NCI-H1694 treated with DMSO at 0.1 percent for 48 hours (cell line): ENCODE measurements at regions not wholly inside any gene's neighbourhood (a gene's known extent, or its start where the extent isn't known, plus 50 kb on each side); places are given as distances from the start of the nearest gene placed in this dataset.

Experiments used
- DNase-seq: peaks from one replicate; lab custom pipeline; 2025; lab: John Stamatoyannopoulos, UW

DNA sequence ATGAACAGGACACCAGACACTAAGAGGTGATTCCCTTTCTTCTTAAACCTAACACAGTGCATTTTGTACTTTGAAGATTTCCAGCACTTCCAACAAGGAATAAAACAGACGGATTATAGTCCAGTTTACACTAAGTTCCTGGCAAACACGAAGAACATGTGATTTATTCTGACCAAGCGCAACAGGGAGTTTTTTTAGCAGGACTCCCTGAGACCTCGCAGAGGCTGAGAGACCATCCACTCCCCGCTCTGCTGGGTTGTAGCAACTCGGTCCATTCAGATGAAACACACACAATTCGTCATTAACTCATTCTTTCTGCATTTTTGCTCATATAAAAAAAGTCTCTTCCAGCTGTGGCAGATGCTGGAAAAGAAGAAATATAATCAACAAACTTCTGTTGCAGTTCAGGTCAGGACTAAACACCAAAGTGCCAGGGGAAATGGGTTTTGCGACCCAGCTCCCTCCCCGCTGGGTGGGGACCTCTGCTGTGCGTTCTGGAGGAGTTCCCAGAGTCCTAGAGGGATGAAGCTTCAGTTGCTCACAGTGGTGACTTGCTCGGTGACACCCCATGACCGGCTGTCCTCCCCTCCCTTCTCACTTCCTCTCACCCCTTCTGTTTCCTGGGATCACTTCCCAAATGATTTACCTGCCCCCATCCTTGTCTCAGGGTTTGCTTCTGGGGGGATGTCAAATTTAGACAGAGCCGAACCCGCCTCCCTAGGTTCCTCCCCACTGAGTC, 52.5 kb downstream of the KCNF1 start:
- no peak for DNase-seq

DNA sequence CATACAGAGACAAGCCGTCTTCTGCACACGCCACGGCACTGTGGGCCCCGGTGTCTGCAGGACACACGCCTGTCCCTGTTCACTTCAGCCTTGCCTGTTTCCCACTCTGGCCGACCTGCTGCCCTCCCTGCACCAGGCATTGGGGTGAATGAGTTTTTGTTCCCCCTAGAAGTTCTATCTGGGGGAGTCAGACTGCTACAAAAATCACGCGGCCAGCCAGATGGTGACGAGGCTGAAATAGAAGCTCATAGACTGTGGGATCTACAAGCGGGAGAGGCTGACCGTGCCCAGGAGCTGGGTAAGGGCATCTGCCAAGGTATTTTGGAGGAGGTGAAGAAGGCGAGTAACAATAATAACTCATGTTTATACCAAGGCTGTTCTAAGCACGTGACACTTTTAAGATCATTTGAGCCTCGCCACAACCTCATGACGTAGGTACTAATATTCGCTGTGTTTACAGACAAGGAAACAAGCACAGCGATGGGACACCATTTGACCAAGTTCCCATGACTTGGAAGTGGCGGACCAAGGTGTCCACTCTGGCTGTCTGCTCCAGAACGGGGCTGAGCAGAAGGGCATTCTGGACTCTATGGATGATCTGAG, 53.6 kb downstream of the KCNF1 start:
- no peak for DNase-seq

DNA sequence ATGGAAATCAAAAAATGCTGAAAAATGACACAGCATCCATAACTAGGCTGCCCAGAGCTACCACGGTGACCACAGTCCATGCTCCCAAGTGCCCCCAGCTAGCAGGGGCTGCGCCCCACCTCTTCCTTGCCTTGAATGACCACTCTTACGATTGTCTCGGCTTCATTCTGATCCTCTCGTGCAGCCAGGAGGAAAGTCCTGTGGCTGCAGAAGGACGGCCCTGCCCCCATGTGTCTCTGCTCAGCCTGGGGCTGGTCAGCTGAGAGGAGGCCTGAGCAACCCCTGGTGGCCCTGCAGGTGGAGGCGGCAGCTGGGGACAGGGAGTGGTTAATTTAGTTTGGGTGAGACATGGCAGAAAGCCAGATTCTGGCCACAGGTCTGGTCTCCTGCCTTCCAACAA, 54.3 kb downstream of the KCNF1 start:
- DNase-seq, result no peak

DNA sequence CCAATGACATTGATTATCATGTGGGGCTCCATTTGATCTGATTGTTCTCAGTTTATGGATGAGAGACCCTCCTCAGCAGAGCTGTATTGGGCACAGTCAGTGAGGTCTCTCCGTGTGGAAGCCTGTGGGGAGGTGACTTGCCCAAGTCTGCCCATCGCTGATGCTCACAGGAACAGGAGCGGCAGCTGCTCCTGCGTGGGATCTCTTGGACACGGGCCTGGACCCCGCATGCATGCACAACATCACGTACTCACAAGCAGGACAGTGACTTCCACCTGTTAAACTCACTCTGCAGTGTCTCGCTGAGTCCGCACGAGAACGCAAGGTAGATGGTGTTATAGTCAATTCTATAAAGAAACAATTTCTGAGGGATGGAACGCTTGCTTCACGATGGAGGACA, 55.0 kb downstream of the KCNF1 start:
- no peak for DNase-seq

DNA sequence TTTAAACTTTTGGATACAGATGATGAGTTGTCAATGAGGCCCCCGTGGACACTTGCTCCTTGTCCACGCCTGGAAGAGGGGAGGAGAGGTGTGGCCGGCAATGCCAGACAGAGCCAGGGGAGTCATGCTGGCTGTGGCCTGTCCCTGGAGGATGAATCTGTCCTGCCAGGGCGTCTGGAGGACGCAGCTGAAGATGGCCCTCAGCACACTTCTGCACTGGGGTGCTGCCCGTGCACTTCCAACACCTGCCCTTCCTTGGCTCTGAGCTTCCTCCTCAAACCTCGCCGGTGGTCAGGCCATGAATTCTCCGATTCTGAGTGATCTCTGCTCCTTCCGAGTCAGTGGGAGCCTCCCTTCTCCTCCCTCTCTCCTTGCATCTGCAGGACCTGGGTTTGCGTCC, 56.4 kb downstream of the KCNF1 start:
- no peak for DNase-seq

DNA sequence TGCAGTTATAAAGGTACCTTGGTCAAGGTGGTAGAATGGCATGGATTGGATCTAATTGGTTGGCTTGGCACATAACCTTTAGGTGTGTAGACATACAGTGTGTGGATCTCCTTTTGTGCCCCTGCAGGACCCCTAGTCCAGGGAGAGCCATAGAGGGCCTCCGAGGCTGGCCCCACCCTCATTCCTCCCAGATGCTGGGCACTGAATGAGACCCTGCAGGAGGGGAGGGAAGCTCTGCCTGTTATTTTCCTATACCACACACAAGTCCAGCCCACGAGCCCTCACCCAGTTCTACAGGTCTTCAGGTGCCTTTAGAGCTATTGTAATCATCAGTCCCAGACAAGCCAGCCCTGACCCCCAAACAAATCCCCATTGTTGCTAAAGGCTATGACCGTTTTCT, 58.9 kb downstream of the KCNF1 start:
- no peak for DNase-seq

DNA sequence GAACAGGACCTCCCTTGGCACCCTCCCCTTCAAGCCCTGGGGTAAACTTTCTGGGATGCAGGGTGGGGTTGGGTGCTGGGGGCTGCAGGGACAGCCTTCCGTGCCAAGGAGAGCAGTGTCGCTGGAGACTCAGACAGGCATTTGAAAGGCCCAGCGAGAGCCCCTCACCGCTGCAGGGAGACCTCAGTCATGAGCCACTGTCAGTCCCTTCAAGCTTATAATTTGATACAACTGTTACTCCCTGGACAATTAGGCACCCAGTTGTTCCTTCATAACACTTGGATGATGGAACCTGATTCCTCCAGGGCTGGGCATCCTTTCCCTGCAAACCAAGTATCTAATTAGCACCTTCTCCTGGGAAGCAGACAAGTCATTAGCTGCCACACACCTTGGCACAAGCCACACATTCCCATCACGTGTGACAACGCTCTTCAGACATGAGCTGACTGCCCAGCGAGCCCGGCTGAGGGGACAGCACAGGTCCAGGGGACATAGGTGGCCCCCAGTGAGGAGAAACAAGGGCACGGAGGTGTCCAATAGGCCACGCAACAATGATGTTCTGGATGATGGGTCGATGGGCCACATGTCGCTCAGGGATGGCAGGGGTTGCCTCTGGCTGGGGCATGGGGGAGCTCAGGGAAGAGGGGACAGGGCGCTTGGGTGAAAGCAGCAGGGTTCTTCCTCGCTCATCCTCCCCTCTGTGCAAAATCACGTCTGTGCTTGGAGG, 59.6 kb downstream of the KCNF1 start:
- no peak for DNase-seq

DNA sequence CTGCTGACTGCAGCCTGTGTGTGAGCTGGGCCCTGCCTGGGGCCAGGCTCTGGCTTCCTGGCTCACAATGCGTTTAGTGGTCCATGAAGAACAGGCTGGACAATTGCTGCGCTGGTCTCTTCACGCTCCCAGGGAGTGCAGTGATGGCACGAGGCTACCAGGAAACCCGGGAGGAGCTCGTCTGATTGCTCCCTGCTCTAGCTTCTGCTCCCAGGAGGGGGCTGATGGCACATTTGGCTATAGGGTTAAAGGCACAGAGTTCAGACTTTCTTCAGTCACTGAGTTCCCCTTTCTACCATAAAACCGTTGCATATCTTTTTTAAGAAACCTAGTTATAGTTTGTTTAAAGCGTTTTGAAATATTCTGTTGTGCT, 60.1 kb downstream of the KCNF1 start:
- DNase-seq, result no peak

DNA sequence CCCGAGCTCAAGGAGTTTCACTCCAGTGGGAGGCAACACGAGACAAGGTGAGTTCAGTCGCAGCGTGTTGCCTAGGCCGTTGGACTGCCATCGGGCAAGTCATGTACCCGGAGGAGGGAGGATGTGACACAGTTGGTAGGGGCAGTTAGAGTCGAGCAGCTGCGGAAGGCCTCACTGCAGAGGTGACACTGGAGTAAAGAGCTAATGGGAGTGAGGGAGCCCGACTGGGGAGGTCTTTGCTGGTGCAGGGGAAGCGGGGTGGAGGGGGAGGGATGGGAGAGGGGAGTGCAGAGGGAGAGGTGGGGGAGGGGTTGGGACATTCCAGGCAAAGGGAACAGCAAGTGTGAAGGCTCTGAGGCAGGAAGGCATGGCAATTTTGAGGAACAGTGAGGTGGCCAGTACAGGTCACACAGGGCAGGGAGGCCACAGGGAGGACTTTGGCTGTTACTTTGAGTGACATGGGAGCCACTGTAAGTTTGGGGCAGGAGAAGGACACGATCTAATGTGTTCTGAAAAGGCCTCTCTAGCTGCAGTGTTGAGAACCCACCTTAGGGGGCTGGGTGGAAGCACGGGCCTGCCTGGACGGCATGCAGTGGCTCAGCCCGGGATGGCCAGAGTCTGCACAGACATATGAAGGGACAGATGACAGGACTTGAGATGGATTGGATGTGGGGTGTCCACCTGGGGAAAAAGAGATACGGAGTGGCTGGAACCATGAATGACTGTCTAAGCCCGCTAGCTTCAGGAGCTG, 61.1 kb downstream of the KCNF1 start:
- no peak for DNase-seq

DNA sequence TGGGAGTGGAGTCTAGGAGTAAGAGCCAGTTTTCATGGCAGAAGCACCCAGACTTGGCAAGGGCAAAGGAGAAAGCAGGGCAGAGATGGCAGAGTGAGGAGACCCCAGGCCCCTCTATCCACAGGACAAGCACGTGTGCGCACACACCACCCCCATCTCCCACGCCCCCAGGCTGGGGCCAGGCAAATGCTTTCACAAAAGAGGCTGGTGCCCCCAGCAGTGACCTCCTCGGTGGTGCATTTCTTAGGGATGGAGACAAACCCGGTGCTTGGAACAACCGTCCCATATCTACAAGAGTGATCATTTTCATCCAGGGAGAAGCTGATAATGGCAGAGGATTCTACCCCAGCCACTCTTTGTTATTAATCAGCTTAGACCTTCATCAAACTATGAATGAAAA, 62.0 kb downstream of the KCNF1 start:
- DNase-seq, result no peak

DNA sequence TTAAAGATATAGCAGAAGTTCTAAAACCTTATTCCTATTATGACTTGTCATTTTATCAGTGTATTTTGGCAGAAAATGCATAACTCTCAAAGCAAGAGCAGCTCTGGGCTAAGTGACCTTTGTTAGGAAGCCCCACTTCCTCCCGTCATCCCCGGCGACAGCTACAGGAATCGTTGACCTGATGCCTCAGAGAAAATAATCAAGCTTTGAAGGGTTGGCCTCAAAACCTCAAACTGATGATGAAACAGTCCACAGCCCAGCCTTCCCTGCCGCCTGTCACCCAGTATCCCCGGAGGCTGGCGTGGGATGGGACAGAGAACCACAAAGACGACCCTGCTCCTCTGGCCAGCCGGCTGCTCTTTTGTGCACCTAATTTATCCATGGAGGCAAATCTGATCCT, 65.3 kb downstream of the KCNF1 start:
- DNase-seq, result no peak

DNA sequence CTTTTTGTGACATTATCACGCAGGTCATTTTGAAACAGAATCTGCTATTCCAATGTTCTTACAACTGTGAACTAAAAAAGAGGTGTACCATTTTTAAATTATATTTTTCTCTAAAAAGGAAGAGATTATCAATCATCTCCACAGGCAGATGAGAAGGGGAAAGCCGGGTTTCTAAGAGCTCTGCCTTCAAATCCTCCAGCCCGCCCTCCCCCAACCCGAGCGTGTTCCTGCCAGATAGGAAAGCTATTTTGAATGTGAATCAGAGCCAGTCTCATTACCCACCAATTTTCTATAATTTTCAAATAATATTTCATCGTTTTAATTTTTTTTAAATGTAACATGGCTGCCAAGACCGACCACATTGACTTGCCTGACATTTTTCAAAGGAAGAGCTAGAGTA, 65.9 kb downstream of the KCNF1 start:
- DNase-seq, result no peak

DNA sequence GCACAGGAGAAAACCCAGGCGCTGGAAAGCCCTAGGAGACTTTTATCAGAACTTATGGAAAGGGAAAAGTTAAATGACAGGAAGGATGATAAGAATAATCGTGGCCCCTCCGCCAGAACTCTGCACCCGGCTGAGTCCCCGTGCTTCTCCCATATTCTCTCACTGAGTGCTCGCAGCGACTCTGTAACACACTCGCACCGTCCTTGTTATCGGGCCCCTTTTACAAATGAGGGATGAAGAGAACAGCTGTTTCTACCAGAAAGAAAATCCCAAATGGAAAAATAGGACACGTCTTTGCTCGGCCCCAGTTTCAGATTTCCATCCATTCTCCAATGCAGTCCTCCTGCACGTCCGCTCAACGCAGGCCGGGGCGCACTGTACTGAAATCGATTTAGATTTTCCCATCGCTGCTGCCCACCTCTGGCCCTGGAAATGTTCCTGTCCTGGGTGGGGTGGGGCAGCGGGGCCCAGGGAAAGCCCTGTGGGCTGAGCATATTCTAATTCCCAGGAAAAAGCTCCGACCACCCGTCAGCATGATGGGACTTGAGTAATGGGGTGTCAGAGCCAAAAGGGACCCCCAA, 66.4 kb downstream of the KCNF1 start:
- DNase-seq, result no peak

DNA sequence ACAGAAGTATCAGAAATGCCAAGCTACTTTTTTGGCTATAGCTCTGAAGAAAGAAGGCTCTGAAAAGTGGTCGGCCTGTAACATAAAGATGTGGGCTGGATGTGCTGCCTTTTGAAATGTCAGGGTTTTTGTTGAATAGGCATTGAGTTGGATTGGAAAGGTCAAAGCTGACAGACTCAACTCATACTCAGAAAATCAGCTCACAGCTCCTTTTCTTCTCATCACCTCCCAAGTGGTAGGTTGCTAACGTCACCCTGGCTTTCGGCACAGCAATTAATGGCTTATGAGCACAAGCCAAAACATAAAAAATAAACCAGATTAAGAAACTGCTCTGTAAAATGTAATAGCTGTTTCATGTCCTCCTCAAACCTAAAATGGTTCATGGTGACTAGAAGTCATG, 68.3 kb downstream of the KCNF1 start:
- no peak for DNase-seq

DNA sequence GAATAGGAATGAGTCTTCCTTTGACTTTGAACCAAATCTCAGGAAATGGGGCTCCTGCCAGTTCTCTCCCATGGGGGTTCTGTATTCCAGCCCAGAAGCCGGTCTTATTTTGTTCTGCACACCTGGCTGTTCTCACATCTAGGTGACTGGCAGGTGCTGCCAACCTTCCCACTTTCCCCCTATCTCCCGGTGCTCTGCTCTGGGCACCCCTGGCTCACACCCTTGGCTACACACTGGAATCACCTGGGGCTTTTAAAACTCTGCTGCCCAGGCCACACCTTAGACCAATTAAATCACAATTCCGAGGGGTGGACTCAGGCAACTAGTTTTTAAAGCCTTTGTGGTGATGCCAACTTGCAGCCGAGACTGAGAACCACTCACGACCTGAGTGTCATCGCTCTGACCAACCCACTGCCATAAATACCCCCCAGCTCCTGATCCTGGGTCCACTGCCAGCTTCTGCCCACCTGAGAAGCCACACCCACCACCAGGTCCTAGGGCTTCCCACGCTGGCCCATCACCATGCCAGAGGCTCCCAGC, 69.2 kb downstream of the KCNF1 start:
- DNase-seq, result no peak

DNA sequence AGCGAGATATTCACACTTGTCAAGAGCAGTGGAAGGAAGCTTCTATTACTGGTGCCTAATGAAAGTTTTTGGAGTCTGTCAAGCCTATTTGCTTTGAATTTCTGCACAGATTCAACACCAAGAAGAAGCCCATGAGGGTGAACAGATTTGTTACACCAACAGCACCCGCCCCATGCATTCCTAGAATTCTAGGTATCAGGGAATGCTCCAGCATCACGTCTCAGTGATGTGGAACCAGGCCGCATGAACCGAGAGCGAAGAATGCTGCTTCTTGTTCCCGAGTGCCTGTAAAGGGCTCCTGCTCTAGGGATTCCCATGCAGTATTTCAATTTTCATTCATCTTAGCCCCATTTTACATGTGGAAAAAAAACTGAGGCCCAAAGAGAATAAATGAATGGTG, 69.7 kb downstream of the KCNF1 start:
- DNase-seq, result no peak

DNA sequence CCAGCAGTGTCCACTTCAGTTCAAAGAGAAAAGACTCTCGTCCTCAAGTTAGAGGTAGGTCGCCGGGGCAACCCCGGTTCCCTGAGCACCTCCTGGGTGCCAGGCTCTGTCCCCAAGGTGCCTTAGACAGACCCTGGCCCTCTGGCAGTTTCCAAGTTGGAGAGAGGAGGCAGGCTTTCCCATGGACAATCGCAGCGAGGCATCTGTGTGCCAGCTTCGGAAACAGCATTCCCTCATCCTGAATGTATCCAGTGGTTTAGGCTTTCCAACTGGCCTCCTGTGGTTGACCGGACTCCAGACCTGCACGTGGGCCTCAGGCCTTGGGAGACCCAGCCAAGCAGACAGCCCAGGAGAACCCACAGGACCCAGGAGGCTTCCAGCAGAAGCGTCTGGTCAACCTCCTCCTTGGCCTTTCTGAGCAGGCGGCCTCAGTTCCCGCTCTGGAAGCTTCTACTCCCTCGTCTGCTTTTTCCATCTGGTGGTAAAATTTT, 70.3 kb downstream of the KCNF1 start:
- DNase-seq, result no peak

DNA sequence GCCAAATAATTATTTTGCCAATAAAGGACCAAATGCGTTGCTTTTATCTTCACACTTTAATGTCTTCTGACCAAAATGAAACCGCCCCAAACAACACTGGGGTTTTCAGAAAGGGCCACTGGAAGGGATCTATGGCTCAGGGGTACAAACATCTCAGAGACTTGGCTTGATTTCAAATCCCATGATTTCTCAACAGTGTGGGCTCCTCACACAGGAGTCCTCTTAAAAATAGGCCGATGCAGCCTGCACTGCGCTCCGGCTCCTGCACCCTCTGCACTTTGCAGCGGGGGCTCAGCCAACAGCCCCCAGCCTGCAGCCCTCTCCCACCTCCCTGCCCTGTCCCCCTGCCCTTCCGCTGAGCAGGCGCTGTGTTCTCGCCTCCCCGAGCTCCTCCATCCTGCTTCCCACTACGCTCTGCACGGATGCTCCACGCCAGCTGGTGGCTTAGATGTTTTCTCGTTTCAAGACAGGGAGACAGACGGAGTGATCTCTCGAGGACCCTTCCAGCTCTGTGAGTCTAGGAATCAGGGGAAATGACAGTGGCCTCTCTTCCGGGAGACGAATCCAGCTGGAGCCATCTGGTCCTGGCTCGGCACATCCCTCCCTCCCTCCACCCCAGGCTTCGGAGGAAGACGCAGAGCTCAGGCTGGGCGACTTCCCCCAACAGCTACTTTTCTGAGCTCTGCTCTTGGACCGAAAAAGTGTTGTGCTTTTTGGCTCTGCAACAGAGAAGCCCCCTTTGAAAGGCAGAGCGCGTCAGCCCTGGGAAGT, 71.4 kb downstream of the KCNF1 start:
- peak; percentile 98 for DNase-seq

DNA sequence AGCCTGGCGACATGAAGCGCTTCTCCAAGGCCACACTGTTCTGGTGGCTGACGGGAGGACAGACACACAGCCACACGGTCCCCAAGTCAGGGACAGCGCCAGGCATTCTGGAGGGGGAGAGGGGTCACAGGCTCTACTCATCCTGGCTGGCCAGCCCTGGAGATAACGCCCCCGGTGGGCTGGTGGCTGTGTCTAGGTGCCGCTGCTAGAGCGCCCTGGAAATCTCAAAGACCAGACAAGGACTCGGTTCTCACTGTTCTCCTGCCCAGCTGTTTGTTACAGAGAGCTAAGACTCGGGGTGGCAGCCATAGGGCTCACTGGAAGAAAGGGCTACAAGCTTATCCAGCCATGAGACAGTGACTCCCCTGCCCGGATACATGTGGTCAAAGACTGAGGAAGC, 72.0 kb downstream of the KCNF1 start:
- DNase-seq, result peak; percentile 75

DNA sequence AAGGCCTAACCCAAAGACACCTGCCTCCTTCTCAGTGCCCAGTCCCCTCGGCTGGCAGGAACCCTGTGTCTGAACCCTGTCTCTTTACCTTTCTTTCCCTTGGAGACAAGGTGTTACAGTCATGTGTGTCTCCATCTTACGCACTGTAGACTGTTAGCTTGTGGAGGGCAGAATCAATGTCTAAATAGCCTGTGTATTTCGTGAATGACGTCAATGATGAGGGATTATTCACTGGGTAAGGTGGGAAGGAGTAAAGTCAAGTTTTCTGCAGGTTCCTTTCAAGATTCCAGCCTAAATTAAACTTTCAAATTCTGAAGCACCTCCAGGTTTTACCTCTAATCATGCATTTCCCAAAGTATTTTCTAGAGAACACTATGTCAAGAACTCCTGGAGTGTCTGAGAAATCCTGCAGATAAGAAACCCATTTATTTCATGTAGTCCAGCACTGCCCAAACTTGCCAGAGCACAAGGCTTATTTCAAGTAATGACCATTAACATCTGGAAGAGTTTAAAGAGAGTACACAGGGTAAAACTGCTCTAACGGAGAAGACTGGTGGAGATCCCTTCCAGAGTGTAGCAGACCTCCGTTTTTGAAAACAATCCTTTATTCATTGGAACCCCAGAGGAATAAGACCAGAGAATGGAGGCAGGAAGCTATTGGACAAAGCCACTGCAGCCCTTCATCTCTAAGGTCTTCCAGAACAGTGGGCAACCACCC, 72.8 kb downstream of the KCNF1 start:
- no peak for DNase-seq

DNA sequence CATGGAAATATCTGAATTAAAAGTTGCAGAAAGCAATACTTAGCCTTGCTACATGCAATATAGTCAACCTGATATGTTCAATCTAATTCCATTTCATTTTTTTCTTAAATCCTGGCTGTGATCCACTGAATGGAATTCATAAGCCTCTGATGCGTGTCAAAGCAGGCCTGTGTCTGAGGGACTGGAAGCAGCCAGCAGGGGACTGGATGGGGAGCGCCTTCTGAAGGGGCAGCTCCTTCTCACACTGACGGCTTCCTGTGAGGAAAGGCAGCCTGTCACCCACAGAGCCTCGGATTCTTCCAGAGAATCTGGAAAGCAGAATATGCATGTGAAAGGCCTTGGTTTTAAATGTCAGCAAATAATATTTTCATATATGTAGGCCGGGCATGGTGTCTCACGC, 73.5 kb downstream of the KCNF1 start:
- DNase-seq, result peak; percentile 85
